ENCODE measurements at regions not wholly inside any gene's neighbourhood (a gene's known extent, or its start where the extent isn't known, plus 50 kb on each side); places are given as distances from the start of the nearest gene placed in this dataset.

GRCh38 chrX:7698248-7698647 is 144.7 kb upstream of the VCX start:
- TF ChIP-seq CTCF (optimal IDR thresholded peaks at IDR 0.05 in 1 of 3, IDR thresholded peaks at IDR 0.05 in 1 of 3, conservative IDR thresholded peaks at IDR 0.05 in 1 of 3; ENCODE audit: extremely low read depth in 1 of 3, insufficient read depth in 2 of 3, low read length in 3 of 3) (no peak), EZH2 (IDR thresholded peaks at IDR 0.05; ENCODE audit: low read length) (no peak)

All from keratinocyte (primary cell).